T-helper 17 cell (primary cell): ENCODE measurements at regions not wholly inside any gene's neighbourhood (a gene's known extent, or its start where the extent isn't known, plus 50 kb on each side); places are given as distances from the start of the nearest gene placed in this dataset.
"Not testable (repeated sequence)": the region's sequence is repeated elsewhere in the genome, so short reads cannot be mapped to it uniquely, and the experiment has no call there.

Source experiments
- ATAC-seq: fragments of 150-1000 bp; cut with Tn5 transposase; 2 replicates; pipeline ENCODE4 v1.10.0; 2021; ENCODE audit warnings: mild to moderate bottlenecking, moderate library complexity
- DNase-seq, 3 donors: peaks; one replicate each; pipeline versions ENCODE4 v3.0.0 to v3.0.0-alpha.2; 2020 to 2021
- H3K9me3 ChIP-seq: one replicate; pipeline ENCODE4 v1.7.0; 2013; ENCODE audit warnings: low read length, mild to moderate bottlenecking; ENCODE audit not compliant: control insufficient read depth, poor library complexity, severe bottlenecking
- H3K27ac Mint-ChIP-seq: one replicate; pipeline ENCODE4 v1.8.0; 2022; ENCODE audit warnings: mild to moderate bottlenecking, moderate library complexity, mixed read lengths
- H3K27me3 Mint-ChIP-seq: one replicate; pipeline ENCODE4 v1.8.0; 2022; ENCODE audit warnings: mixed read lengths
- H3K36me3 Mint-ChIP-seq: one replicate; pipeline ENCODE4 v1.8.0; 2022; ENCODE audit warnings: low read depth, mixed read lengths
- H3K4me1 Mint-ChIP-seq: one replicate; pipeline ENCODE4 v1.8.0; 2022; ENCODE audit warnings: mild to moderate bottlenecking, mixed read lengths
- H3K4me3 Mint-ChIP-seq: one replicate; pipeline ENCODE4 v1.8.0; 2022; ENCODE audit warnings: mild to moderate bottlenecking, moderate library complexity, mixed read lengths

DNA sequence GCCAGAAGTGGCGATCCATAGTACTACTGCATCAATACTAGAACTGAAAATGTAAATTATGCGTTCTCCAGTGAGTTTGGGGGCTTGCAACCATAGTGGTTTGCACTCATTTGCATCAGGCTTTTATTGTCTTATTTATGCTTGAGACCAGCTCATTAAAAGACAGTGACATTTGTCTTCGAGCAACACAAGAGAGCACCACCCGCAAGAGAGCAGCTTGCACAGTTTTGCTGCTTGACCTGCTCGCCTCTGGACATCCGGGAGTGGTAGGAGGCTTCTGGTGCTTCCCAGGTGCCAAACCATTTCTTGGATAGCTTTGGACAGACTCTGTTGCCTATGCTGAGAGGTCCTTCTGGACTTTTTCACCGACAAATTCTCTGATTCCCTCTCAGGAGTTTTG lies 294.6 kb downstream of the MEX3B start:
- no peak for ATAC-seq
- H3K27ac Mint-ChIP-seq = no peak overlapping the region
- DNase-seq = no peak
- H3K36me3 Mint-ChIP-seq = no peaks in the 10 kb centered on the region
- H3K4me1 Mint-ChIP-seq = no peaks in the 10 kb centered on the region
- H3K27me3 Mint-ChIP-seq = peaks cover 54% of the 10 kb centered on the region
- no peaks in the 10 kb centered on the region for H3K9me3 ChIP-seq
- no peak overlapping the region for H3K4me3 Mint-ChIP-seq

DNA sequence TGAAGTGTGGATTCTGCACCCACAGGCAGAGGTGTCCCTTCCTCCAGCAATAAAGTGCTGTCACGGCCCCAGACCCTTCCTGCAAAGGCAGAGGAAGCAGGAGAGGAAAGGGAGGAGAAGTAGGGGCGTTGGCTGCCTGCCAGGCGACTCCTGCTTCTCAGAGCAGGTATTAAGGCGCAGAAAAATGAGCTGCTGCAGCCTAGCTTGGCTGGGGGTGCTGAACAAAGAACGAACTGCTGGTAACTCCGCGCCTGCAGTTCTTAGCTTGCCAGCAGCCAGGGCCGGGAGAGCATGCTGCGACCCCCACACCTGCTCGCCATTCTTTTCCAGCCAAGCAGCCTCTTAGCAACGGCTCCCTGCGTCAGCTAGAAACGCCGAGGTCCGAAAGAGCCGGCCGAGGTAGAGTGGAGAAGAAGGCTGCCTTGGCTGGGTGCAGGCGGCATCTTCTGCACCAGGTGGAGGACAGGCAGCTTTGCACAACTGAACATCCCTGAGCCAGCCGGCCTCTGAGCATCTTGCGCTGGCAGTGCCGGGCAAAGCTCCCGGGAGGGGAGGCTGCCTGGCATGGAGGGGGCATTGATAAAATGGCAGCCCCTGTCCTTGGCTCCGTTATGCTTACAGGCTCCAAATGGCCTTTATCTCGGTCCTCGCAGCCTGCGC lies 296.0 kb downstream of the MEX3B start:
- no peaks in the 10 kb centered on the region for H3K36me3 Mint-ChIP-seq
- no peak overlapping the region for H3K4me3 Mint-ChIP-seq
- no peak for ATAC-seq
- no peaks in the 10 kb centered on the region for H3K9me3 ChIP-seq
- H3K27ac Mint-ChIP-seq = no peak overlapping the region
- no peaks in the 10 kb centered on the region for H3K4me1 Mint-ChIP-seq
- DNase-seq = no peak
- peaks cover 41% of the 10 kb centered on the region for H3K27me3 Mint-ChIP-seq

DNA sequence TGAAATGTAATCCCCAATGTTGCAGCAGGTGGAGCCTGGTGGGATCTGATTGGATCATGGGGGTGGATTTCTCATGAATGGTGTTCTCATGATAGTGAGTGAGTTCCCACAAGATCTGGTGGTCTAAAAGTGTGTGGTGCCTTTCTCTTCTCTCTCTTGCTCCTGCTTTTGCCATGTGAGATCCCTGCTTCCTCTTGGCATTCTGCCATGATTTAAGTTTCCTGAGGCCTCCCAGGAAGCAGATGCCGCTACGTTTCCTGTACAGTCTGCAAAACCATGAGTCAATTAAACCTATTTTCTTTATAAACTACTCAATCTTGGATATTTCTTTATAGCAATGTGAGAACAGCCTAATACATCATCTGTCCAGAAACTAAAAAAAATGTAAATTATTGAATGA lies 298.3 kb downstream of the MEX3B start:
- Mint-ChIP-seq H3K36me3 (no peaks in the 10 kb centered on the region), H3K4me1 (no peaks in the 10 kb centered on the region), H3K27me3 (peaks cover 24% of the 10 kb centered on the region)

GRCh38 chr15:81747026-81747425 lies 298.8 kb downstream of the MEX3B start:
- Mint-ChIP-seq H3K4me3 (no peak overlapping the region), H3K4me1 (no peaks in the 10 kb centered on the region), H3K27me3 (peaks cover 24% of the 10 kb centered on the region), H3K27ac (no peak overlapping the region), H3K36me3 (no peaks in the 10 kb centered on the region)
- ATAC-seq (no peak), DNase-seq (no peak)
- H3K9me3 ChIP-seq = no peaks in the 10 kb centered on the region

More for the DNA sequence above, 298.3 kb downstream of the MEX3B start:
- no peak overlapping the region for H3K4me3 Mint-ChIP-seq
- H3K9me3 ChIP-seq = no peaks in the 10 kb centered on the region
- no peak for ATAC-seq
- H3K27ac Mint-ChIP-seq = no peak overlapping the region
- DNase-seq = no peak

- Mint-ChIP-seq H3K36me3 (no peaks in the 10 kb centered on the region), H3K27ac (no peak overlapping the region), H3K4me1 (no peaks in the 10 kb centered on the region), H3K27me3 (peaks cover 10% of the 10 kb centered on the region), H3K4me3 (no peak overlapping the region)
- H3K9me3 ChIP-seq = no peaks in the 10 kb centered on the region
- ATAC-seq (no peak), DNase-seq (no peak)
Measured at GRCh38 chr15:81744364-81744763, 301.5 kb downstream of the MEX3B start.

DNA sequence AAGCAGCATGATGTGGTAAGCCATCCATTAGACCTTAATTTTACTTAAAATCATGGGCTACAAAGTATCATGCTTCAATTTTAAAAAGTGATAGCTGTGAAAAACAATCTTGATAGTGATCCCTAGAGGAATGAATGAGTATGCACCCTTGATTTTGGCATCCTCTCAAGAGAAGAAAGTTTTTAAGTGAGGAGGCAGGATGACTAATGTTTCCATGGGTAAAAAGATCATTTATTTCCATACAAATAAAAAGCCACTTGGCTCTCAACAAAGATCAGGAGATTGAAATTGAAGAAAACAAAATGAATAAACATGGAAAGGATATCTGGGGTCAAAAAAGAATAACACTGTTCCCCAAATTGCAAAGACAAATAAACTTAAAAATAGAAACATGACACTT lies 305.4 kb downstream of the MEX3B start:
- H3K9me3 ChIP-seq = no peaks in the 10 kb centered on the region
- Mint-ChIP-seq H3K4me1 (no peaks in the 10 kb centered on the region), H3K27ac (no peak overlapping the region), H3K27me3 (no peaks in the 10 kb centered on the region), H3K4me3 (no peak overlapping the region), H3K36me3 (no peaks in the 10 kb centered on the region)
- DNase-seq = no peak
- ATAC-seq = no peak

GRCh38 chr15:81729340-81729739 lies 316.5 kb downstream of the MEX3B start:
- H3K36me3 Mint-ChIP-seq = no peaks in the 10 kb centered on the region
- peaks cover 27% of the 10 kb centered on the region for H3K27me3 Mint-ChIP-seq
- no peaks in the 10 kb centered on the region for H3K4me1 Mint-ChIP-seq
- no peak overlapping the region for H3K27ac Mint-ChIP-seq
- ATAC-seq (no peak), DNase-seq (no peak)
- H3K4me3 Mint-ChIP-seq = no peak overlapping the region
- no peaks in the 10 kb centered on the region for H3K9me3 ChIP-seq

DNA sequence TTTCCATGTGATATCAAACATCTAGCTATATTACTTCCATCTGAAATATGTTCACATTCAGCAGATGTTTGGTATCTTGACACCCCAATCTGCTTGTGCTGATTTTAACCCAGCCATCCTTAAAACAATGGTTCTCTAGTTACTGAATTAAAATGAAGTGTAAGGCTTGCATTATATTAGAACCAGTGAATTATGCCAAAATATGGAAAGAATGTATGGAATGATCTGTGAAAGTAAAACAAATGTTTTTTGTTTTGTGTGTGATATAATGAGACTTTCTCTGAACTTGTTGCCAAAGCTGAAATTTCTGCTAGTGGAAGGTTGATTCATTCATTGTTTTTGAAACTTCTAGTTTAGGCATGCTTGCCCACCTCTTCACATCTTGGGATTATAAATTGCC lies 317.1 kb downstream of the MEX3B start:
- Mint-ChIP-seq H3K4me1 (no peaks in the 10 kb centered on the region), H3K27me3 (peaks cover 27% of the 10 kb centered on the region), H3K36me3 (no peaks in the 10 kb centered on the region), H3K4me3 (no peak overlapping the region), H3K27ac (no peak overlapping the region)
- no peaks in the 10 kb centered on the region for H3K9me3 ChIP-seq
- DNase-seq = no peak
- ATAC-seq = no peak

- no peak overlapping the region for H3K27ac Mint-ChIP-seq
- peaks cover 27% of the 10 kb centered on the region for H3K27me3 Mint-ChIP-seq
- H3K9me3 ChIP-seq = no peaks in the 10 kb centered on the region
- ATAC-seq (no peak), DNase-seq (no peak)
- H3K36me3 Mint-ChIP-seq = no peaks in the 10 kb centered on the region
- no peaks in the 10 kb centered on the region for H3K4me1 Mint-ChIP-seq
- H3K4me3 Mint-ChIP-seq = no peak overlapping the region
Measured at GRCh38 chr15:81725590-81725989, 320.2 kb downstream of the MEX3B start.

DNA sequence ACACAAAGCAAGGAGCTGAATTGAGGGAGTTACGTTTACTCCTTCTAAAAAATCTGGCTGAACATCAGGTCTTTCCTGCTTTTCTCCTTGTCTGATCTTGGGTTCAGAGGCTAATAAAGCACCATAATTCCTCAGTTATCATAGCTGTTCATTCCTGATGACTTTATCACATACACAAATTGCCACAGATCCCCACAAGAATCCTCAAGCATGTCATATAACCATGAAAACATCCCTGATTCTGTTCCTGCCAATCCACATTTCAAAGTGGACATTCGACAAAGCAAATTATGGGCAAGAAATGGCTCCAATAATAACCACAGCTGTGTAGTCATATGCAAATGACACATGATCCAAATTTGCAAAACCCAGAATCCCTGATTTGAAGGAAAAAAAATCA lies 321.3 kb downstream of the MEX3B start:
- no peaks in the 10 kb centered on the region for H3K36me3 Mint-ChIP-seq
- no peaks in the 10 kb centered on the region for H3K9me3 ChIP-seq
- DNase-seq (no peak), ATAC-seq (no peak)
- no peak overlapping the region for H3K27ac Mint-ChIP-seq
- no peak overlapping the region for H3K4me3 Mint-ChIP-seq
- peaks cover 27% of the 10 kb centered on the region for H3K27me3 Mint-ChIP-seq
- no peaks in the 10 kb centered on the region for H3K4me1 Mint-ChIP-seq

DNA sequence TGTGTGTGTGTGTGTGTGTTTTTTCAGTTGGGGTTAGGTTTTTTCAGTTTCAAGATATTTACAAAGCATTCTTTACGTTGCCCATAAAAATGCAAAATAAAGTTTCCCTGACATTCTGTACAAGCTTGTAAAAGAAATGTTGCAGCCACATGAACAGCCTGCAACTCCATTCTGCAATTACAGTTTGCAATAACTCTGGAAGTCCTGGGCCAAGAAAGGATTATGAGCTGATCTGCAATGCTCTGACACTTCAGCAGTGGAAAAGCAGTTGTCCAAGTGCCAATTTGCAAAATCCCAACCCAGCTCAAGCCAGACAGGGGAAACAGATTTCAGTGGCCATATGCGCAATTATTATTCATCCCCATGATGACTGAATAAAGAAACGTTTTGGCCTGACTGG lies 322.1 kb downstream of the MEX3B start:
- H3K9me3 ChIP-seq = no peaks in the 10 kb centered on the region
- Mint-ChIP-seq H3K4me3 (no peak overlapping the region), H3K36me3 (no peaks in the 10 kb centered on the region), H3K27me3 (peaks cover 30% of the 10 kb centered on the region), H3K4me1 (no peaks in the 10 kb centered on the region), H3K27ac (no peak overlapping the region)
- DNase-seq (no peak), ATAC-seq (no peak)

DNA sequence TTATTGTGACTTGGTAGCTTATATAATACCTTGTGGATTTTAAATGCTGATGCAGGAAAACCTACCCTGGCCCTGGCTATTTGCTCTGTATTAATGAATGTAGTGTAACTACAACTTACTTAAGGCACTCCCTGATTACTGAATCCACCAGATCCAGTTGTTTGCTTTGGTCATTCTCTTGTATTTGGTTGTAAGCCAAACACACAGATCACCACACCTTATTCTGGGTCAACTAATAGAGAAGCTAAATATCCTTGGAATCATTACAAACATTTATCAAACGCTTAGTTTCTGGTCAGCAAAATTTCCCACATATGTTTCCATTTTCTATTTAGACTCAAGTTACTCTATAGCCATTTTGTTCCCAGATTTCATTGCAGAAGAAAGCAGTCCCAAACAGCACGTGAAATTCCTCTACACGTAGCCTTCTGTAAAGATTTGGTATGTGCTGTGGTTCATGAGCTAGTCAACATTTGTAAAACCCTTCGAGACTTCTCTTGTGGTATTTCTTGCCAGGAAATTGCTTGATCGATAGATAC lies 322.6 kb downstream of the MEX3B start:
- ATAC-seq (no peak), DNase-seq (no peak)
- Mint-ChIP-seq H3K4me1 (no peaks in the 10 kb centered on the region), H3K27me3 (peaks cover 25% of the 10 kb centered on the region), H3K27ac (no peak overlapping the region), H3K36me3 (no peaks in the 10 kb centered on the region), H3K4me3 (no peak overlapping the region)
- no peaks in the 10 kb centered on the region for H3K9me3 ChIP-seq

- H3K4me1 Mint-ChIP-seq, H3K27ac Mint-ChIP-seq, DNase-seq, H3K4me3 Mint-ChIP-seq, H3K36me3 Mint-ChIP-seq, H3K9me3 ChIP-seq, ATAC-seq: not testable (repeated sequence)
- H3K27me3 Mint-ChIP-seq = peaks cover 19% of the 10 kb centered on the region
Measured at GRCh38 chr15:81716468-81716867, 329.4 kb downstream of the MEX3B start.

DNA sequence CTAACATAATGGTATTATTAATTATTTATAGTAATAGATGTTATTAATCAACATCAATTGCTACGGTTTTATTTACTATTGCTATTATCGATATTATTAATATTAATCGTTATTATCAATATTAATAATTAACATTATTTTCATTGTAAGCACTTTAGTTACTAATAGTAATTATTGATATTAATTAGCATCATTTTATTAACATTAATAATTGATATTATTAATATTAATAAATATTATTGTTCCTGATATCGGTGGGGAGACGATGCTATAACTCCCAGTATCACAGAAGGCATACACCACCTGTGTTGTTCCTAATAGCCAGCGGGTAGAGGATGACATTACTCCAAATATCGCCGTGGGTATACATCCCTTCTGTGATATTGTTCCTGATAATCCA lies 335.5 kb downstream of the MEX3B start:
- Mint-ChIP-seq H3K27ac (no peak overlapping the region), H3K36me3 (no peaks in the 10 kb centered on the region), H3K4me1 (no peaks in the 10 kb centered on the region), H3K27me3 (peaks cover 18% of the 10 kb centered on the region), H3K4me3 (no peak overlapping the region)
- no peak for ATAC-seq
- H3K9me3 ChIP-seq = no peaks in the 10 kb centered on the region
- DNase-seq = no peak
